Stomach (tissue), 4 donors: ENCODE measurements at regions not wholly inside any gene's neighbourhood (a gene's known extent, or its start where the extent isn't known, plus 50 kb on each side); places are given as distances from the start of the nearest gene placed in this dataset.

Experiments
- CTCF ChIP-seq, 7 experiments: fragments of 450-650 bp in 4 of 7; fragments of 200-600 bp in 3 of 7; sonication (generic) in 3 of 7; IDR thresholded peaks; one replicate each; pipeline ENCODE4 v1.5.1; 2016 to 2019; ENCODE audit warnings: antibody characterized with exemption in 7 of 7, control low read depth in 2 of 7, mild to moderate bottlenecking in 1 of 7
- EP300 ChIP-seq: sonication (generic); formaldehyde crosslinking; IDR thresholded peaks from one replicate; pipeline ENCODE4 v1.6.1; 2017; ENCODE audit warnings: antibody characterized with exemption
- POLR2A ChIP-seq, 4 donors: fragments of 450-650 bp; IDR thresholded peaks; one replicate each; pipeline ENCODE4 v1.6.1; 2016; ENCODE audit warnings: antibody characterized with exemption in 4 of 4, control low read depth in 2 of 4, mild to moderate bottlenecking in 1 of 4, moderate library complexity in 1 of 4
- POLR2AphosphoS5 ChIP-seq, 3 donors: sonication (generic); formaldehyde crosslinking; IDR thresholded peaks; one replicate each; pipeline ENCODE4 v1.6.1; 2016; ENCODE audit warnings: antibody characterized with exemption in 3 of 3

GRCh38 chr16:17850581-17851250 is 380.0 kb upstream of the XYLT1 start:
- TF ChIP-seq CTCF (IDR thresholded peaks at IDR 0.05) = no peak
- no peak for TF ChIP-seq POLR2AphosphoS5 (IDR thresholded peaks at IDR 0.05)
- no peak for TF ChIP-seq POLR2A (IDR thresholded peaks at IDR 0.05)
- TF ChIP-seq EP300 = no peak
